IPS-15b (cell line): ENCODE measurements at regions not wholly inside any gene's neighbourhood (a gene's known extent, or its start where the extent isn't known, plus 50 kb on each side); places are given as distances from the start of the nearest gene placed in this dataset.

Experiments
- H3K27me3 ChIP-seq: one replicate; pipeline ENCODE4 v1.6.1; 2013; ENCODE audit warnings: low read length; ENCODE audit not compliant: control insufficient read depth, insufficient read depth
- H3K36me3 ChIP-seq: one replicate; pipeline ENCODE4 v1.6.1; 2013; ENCODE audit warnings: low read length; ENCODE audit not compliant: control insufficient read depth, insufficient read depth
- H3K4me1 ChIP-seq: one replicate; pipeline ENCODE4 v1.6.1; 2013; ENCODE audit warnings: mild to moderate bottlenecking, low read length; ENCODE audit not compliant: control insufficient read depth, insufficient read depth
- H3K4me3 ChIP-seq: one replicate; pipeline ENCODE4 v1.5.1; 2013; ENCODE audit warnings: low read depth, low read length
- H3K9ac ChIP-seq: one replicate; pipeline ENCODE4 v1.6.1; 2013; ENCODE audit warnings: low read depth, mild to moderate bottlenecking, low read length
- H3K9me3 ChIP-seq: one replicate; pipeline ENCODE4 v1.6.1; 2013; ENCODE audit warnings: mild to moderate bottlenecking, low read length; ENCODE audit not compliant: control insufficient read depth, insufficient read depth

- H3K9me3 ChIP-seq = no peaks in the 10 kb centered on the region
- no peaks in the 10 kb centered on the region for H3K4me1 ChIP-seq
- H3K36me3 ChIP-seq = no peaks in the 10 kb centered on the region
- no peak overlapping the region for H3K4me3 ChIP-seq
- H3K27me3 ChIP-seq = no peaks in the 10 kb centered on the region
- no peak overlapping the region for H3K9ac ChIP-seq
Measured at GRCh38 chr2:234438305-234438977, 58.4 kb downstream of the ARL4C start.

- no peaks in the 10 kb centered on the region for H3K9me3 ChIP-seq
- no peaks in the 10 kb centered on the region for H3K4me1 ChIP-seq
- no peaks in the 10 kb centered on the region for H3K36me3 ChIP-seq
- no peaks in the 10 kb centered on the region for H3K27me3 ChIP-seq
- no peak overlapping the region for H3K4me3 ChIP-seq
- H3K9ac ChIP-seq = no peak overlapping the region
Measured at GRCh38 chr2:234437642-234438304, 59.1 kb downstream of the ARL4C start.

- no peaks in the 10 kb centered on the region for H3K9me3 ChIP-seq
- H3K4me3 ChIP-seq = no peak overlapping the region
- H3K9ac ChIP-seq = no peak overlapping the region
- H3K36me3 ChIP-seq = no peaks in the 10 kb centered on the region
- no peaks in the 10 kb centered on the region for H3K27me3 ChIP-seq
- H3K4me1 ChIP-seq = peaks cover under 1% of the 10 kb centered on the region
Measured at GRCh38 chr2:234436482-234436837, 60.4 kb downstream of the ARL4C start.

GRCh38 chr2:234435836-234436481 is 60.9 kb downstream of the ARL4C start:
- Histone ChIP-seq H3K4me3 (no peak overlapping the region), H3K36me3 (no peaks in the 10 kb centered on the region), H3K9ac (no peak overlapping the region), H3K9me3 (no peaks in the 10 kb centered on the region), H3K27me3 (no peaks in the 10 kb centered on the region), H3K4me1 (peaks cover 6% of the 10 kb centered on the region)

GRCh38 chr2:234433201-234433600 is 63.7 kb downstream of the ARL4C start:
- Histone ChIP-seq H3K9me3 (no peaks in the 10 kb centered on the region), H3K27me3 (peaks cover 12% of the 10 kb centered on the region), H3K4me3 (no peak overlapping the region), H3K9ac (no peak overlapping the region), H3K36me3 (no peaks in the 10 kb centered on the region), H3K4me1 (peaks cover 6% of the 10 kb centered on the region)

GRCh38 chr2:234430871-234431270 is 66.0 kb downstream of the ARL4C start:
- no peak overlapping the region for H3K4me3 ChIP-seq
- no peaks in the 10 kb centered on the region for H3K9me3 ChIP-seq
- H3K9ac ChIP-seq = no peak overlapping the region
- H3K27me3 ChIP-seq = peaks cover 25% of the 10 kb centered on the region
- peaks cover 6% of the 10 kb centered on the region for H3K4me1 ChIP-seq
- H3K36me3 ChIP-seq = no peaks in the 10 kb centered on the region

- Histone ChIP-seq H3K4me3 (no peak overlapping the region), H3K9me3 (no peaks in the 10 kb centered on the region), H3K27me3 (peaks cover 35% of the 10 kb centered on the region), H3K9ac (no peak overlapping the region), H3K4me1 (peaks cover 6% of the 10 kb centered on the region), H3K36me3 (no peaks in the 10 kb centered on the region)
Measured at GRCh38 chr2:234429265-234429664, 67.6 kb downstream of the ARL4C start.

GRCh38 chr2:234427081-234428061 is 69.5 kb downstream of the ARL4C start:
- Histone ChIP-seq H3K9ac (no peak overlapping the region), H3K4me3 (no peak overlapping the region), H3K4me1 (peaks cover 6% of the 10 kb centered on the region)

GRCh38 chr2:234426616-234427015 is 70.3 kb downstream of the ARL4C start:
- H3K4me3 ChIP-seq = no peak overlapping the region
- H3K9me3 ChIP-seq = no peaks in the 10 kb centered on the region
- H3K27me3 ChIP-seq = peaks cover 35% of the 10 kb centered on the region
- no peak overlapping the region for H3K9ac ChIP-seq
- H3K36me3 ChIP-seq = no peaks in the 10 kb centered on the region
- peaks cover 6% of the 10 kb centered on the region for H3K4me1 ChIP-seq

More at GRCh38 chr2:234427081-234428061, 69.5 kb downstream of the ARL4C start:
- Histone ChIP-seq H3K36me3 (no peaks in the 10 kb centered on the region), H3K27me3 (peaks cover 35% of the 10 kb centered on the region), H3K9me3 (no peaks in the 10 kb centered on the region)

GRCh38 chr2:234425639-234426603 is 71.0 kb downstream of the ARL4C start:
- no peak overlapping the region for H3K4me3 ChIP-seq
- no peak overlapping the region for H3K9ac ChIP-seq
- no peaks in the 10 kb centered on the region for H3K36me3 ChIP-seq
- peaks cover 35% of the 10 kb centered on the region for H3K27me3 ChIP-seq
- H3K9me3 ChIP-seq = no peaks in the 10 kb centered on the region
- no peaks in the 10 kb centered on the region for H3K4me1 ChIP-seq
